Ramos (cell line): ENCODE measurements at regions not wholly inside any gene's neighbourhood (a gene's known extent, or its start where the extent isn't known, plus 50 kb on each side); places are given as distances from the start of the nearest gene placed in this dataset.

Experiments
- in situ Hi-C: fragments of 300-500 bp; cut with MboI; formaldehyde crosslinking; loops from one replicate; pipeline ENCODE4 v1.14.3; 2022; ENCODE audit warnings: low sequenced_read_pairs; ENCODE audit not compliant: unreplicated experiment

GRCh38 chr20:4384961-4385360 lies 135.9 kb upstream of the ADRA1D start:
- in situ Hi-C loops: no loop called here

- in situ Hi-C loops: no loop called here
Observed at GRCh38 chr20:4383961-4384360, 134.9 kb upstream of the ADRA1D start.

- in situ Hi-C loops: no loop called here
Observed at GRCh38 chr20:4375881-4376280, 126.8 kb upstream of the ADRA1D start.

- in situ Hi-C loops: no loop called here
Observed at GRCh38 chr20:4373454-4373853, 124.4 kb upstream of the ADRA1D start.

GRCh38 chr20:4371623-4372251 lies 122.7 kb upstream of the ADRA1D start:
- in situ Hi-C loops: no loop called here

GRCh38 chr20:4370851-4371250 lies 121.8 kb upstream of the ADRA1D start:
- in situ Hi-C loops: no loop called here

- in situ Hi-C loops: no loop called here
Observed at GRCh38 chr20:4369798-4370124, 120.7 kb upstream of the ADRA1D start.

- in situ Hi-C loops: no loop called here
Observed at GRCh38 chr20:4369119-4369797, 120.2 kb upstream of the ADRA1D start.

- in situ Hi-C loops: no loop called here
Observed at GRCh38 chr20:4366076-4366475, 117.0 kb upstream of the ADRA1D start.

GRCh38 chr20:4358552-4358951 lies 109.5 kb upstream of the ADRA1D start:
- in situ Hi-C loops: no loop called here

- in situ Hi-C loops: no loop called here
Observed at GRCh38 chr20:4352348-4352747, 103.3 kb upstream of the ADRA1D start.

- in situ Hi-C loops: no loop called here
Observed at GRCh38 chr20:4350096-4350495, 101.0 kb upstream of the ADRA1D start.

GRCh38 chr20:4344670-4345069 lies 95.6 kb upstream of the ADRA1D start:
- in situ Hi-C loops: no loop called here

GRCh38 chr20:4342609-4343008 lies 93.5 kb upstream of the ADRA1D start:
- in situ Hi-C loops: no loop called here

- in situ Hi-C loops: no loop called here
Observed at GRCh38 chr20:4341804-4342485, 92.9 kb upstream of the ADRA1D start.

- in situ Hi-C loops: no loop called here
Observed at GRCh38 chr20:4335722-4336121, 86.6 kb upstream of the ADRA1D start.

- in situ Hi-C loops: no loop called here
Observed at GRCh38 chr20:4332121-4332860, 83.2 kb upstream of the ADRA1D start.

GRCh38 chr20:4330011-4330410 lies 80.9 kb upstream of the ADRA1D start:
- in situ Hi-C loops: no loop called here

GRCh38 chr20:4329232-4329631 lies 80.1 kb upstream of the ADRA1D start:
- in situ Hi-C loops: no loop called here

GRCh38 chr20:4328541-4328940 lies 79.5 kb upstream of the ADRA1D start:
- in situ Hi-C loops: no loop called here

GRCh38 chr20:4327956-4328355 lies 78.9 kb upstream of the ADRA1D start:
- in situ Hi-C loops: no loop called here
